ENCODE measurements at regions not wholly inside any gene's neighbourhood (a gene's known extent, or its start where the extent isn't known, plus 50 kb on each side); places are given as distances from the start of the nearest gene placed in this dataset.

DNA sequence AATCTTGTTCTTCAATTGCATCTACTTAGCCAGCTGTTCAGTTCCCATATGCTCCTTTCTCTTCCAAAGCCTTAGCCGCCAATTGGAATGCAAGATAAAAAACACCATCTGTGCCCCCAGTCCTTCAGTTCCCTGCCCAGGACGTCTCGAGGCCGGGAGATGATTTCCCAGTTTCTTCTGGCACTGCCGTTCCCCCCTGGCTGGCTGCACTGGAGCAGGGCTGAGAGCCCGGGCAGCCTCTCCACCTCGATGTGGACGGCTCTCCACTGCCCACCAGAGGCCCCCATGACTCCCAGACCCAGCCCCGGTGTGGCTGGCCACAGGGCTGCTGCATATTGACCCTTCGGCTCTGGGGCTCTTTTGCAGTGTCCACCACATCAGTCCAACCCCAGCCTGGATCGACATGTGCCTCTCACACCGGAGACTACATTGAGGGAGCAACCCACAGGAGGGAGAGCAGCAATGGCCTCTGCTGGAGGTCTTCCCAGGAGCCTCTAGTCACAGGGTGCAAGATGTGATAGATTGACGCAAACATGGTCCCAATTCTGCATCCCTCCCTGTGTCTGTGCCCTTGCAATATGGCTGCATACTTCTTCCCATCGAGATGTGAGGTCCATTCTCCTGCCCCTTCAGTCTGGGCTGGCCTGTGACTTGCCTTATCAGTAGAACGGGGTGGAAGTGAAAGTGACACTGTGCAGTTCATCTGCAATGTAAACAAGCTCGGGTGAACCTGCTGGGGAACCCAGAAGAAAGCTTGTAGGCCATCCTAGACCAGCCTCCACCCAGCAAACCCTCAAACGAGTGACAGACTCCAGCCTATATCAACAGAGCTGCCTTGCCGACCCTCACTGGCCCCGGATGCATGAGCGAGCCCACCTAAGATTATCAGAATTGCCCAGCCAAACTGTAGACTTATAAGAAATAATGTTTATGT, 52.3 kb upstream of the PRR20G start:
- DNase-seq: no peak

DNA sequence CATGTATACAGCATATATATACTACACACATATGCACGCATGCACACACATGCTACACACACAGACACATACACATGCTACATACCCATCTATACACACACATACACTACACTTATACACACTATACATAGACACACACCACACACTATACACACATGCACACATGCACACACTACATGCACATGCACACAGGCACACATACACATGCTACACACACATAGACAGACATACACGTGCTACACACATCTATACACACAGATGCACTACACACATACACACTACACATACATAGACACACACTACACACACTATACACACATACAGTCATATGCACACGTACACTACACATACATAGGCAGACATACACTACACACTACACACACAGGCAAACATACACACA, 51.2 kb upstream of the PRR20G start:
- DNase-seq: no peak

DNA sequence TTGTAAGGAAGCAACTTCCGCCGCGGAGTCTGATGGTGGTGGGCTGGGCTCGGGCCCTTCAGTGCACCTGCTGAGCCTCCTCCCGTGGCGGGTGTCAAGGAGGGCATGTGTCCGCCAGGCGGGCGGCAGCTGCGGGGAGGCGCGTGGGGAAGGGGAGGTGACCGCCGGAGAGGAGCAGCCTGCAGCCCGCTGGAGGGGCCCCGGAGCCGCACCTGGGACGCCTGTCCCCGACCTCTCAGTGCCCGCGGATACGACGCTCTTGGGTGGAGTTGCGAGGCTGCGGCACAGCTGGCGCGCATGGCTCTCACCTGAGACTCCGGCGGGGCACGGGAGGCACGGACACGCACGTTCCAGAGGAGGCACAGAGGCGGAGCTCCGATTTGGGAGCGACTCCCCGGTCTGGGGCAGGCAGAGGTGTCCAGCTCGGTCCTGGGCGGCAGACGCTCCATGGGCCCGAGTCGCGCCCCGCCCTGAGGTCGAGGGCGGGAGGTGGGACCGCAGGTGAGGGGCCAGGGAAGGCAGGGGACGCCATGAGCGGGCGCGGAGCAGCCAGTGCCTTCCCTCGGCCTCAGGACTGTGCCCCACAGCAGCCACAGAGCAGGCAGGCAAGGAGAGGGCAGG, 50.2 kb upstream of the PRR20G start:
- DNase-seq: no peak

Data from fibroblast of skin of back (primary cell).